Stimulated activated CD4-positive, alpha-beta T cell treated with anti-CD3 and anti-CD28 coated beads, TNF-alpha, amount 100 ng/mL, for 1 hour (primary cell): ENCODE measurements at regions not wholly inside any gene's neighbourhood (a gene's known extent, or its start where the extent isn't known, plus 50 kb on each side); places are given as distances from the start of the nearest gene placed in this dataset.
A peak's percentile ranks its signal among the peaks of the same experiment; 100 is the strongest.

Experiments used
- DNase-seq, 3 donors: peaks; one replicate each; pipeline ENCODE4 v3.0.0-alpha.2; 2020; ENCODE audit warnings: low read depth in 3 of 3, low spot score in 1 of 3

DNA sequence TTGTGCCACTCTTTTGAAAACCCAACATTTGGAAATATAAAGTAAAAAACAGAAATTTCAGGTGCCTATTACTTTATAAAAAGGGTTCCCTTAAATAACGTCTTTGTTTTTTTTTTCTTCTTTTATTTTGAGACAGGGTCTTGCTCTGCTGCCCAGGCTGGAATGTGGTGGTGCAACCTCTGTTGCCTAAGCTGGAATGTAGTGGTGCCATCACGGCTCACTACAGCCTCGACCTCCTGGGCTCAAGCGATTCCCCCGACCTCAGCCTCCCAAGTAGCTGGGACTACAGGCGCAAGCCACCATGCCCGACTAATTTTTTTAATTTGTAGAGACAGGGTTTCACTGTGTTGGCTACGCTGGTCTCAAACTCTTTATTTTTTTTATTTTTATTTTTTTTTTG, 110.2 kb upstream of the HNRNPU start:
- no peak for DNase-seq

DNA sequence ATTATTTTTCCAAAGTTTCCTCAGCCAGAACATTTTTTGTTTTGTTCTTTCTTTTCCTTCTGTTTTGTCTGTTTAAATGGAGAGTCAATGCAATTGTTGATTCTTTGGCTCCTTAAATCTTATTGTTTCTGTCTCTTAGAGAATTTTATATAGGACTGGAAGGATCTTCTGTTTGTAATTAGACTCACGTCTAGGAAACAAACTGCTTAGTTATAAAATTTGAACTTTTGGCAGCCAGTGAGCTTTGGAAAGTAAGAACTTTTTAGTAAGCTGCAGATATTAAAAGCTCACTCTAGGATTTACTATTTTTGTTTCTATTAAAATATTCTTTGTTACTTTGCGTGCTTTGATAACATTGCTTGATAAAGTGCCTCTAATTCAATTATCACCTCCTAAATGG, 109.8 kb upstream of the HNRNPU start:
- no peak for DNase-seq

DNA sequence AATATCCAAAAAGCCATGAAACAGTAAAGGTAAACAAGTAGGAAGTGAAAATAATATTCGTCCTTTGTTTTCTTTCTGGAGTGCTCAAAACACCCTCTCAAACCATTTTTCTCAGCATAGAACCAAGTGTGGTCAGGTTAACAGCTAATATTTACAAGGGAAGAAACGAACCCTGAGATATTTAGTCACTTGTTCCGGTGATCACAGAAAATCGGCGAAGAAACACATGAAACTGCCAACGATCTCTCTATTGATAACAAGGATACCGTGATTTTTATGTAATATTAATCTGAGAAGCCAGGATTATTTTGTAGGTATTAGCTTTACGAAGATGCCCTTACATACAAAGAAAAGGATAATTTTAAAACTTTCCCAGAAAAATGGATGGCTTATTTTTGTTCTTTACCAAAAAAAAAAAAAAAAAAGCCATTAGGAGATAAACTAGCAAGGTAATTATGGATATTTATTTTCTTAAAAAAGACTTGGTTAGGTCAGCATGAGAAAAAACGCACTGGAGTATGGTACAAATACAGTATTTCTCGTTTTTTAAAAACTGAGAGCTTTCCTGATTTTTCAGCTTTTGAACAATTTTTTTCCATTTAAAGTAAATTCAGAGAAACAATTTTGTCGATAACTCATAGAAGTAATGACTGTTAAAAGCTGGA, 107.3 kb upstream of the HNRNPU start:
- no peak for DNase-seq

GRCh38 chr1:244970744-244971551, 106.6 kb upstream of the HNRNPU start:
- DNase-seq: peak; percentile 83 to 88 (median 88)

DNA sequence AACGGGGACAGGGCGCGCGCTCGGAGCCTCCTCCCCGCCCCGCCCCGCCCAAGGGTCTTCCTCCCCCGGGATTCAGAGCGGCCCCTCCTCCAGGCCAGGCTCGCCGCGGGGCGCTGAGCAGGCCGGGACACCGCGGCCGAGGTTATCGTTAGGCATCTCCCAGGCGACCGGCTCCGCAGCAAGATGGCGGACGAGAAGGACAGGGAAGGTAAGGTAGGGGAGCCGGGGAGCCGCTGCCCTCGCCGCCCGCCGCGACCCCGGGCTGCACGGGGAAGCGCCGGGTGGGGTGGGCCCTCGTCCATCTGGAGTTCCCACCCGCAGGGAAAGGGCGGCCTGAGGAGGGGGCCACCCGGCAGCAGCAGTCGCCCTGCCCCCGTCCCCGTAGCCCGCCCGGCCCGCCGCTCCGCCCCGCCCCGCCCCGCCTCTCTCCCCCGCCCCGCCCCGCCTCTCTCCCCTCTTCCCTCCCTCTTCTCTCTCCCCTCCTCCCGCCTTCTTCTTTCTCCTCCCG, 105.9 kb upstream of the HNRNPU start:
- DNase-seq: no peak

- DNase-seq: peak; percentile 20 to 46 (median 25)
Observed at GRCh38 chr1:244969355-244970235, 105.3 kb upstream of the HNRNPU start.

DNA sequence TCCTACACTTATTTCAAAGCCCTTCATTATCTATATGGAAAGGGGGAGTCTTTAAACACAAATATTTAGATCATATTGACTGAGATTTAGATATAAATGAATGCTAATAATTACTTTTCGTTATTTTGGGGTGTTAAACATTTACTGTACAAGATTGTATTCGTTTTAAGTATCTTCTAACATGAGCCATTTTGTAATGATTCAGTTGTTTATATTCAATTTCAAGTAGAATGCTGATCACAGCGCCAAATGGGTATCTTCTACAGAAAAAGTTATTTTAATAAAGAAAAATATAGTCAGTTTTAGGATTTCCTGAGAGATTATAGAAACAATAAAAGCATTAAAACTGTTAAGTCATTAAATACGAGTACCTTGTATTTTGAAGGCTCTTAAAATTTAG, 104.5 kb upstream of the HNRNPU start:
- DNase-seq: no peak

DNA sequence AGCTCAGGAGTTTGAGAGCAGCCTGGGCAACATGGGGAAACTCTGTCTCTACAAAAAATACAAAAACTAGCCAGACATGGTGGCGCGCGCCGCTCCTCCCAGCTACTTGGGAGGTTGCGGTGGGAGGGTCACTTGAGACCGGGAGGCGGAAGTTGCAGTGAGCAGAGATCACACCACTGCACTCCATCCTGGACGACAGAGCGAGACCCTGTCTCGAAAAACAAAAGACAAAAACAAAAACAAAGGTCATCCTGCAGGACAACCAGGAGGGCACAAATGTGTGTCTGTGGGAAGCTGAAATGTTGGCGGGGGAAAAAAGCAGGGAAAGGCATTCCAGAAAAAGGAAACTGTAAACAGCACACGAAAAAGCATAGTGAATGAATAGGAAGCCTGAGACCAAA, 104.1 kb upstream of the HNRNPU start:
- DNase-seq: no peak

DNA sequence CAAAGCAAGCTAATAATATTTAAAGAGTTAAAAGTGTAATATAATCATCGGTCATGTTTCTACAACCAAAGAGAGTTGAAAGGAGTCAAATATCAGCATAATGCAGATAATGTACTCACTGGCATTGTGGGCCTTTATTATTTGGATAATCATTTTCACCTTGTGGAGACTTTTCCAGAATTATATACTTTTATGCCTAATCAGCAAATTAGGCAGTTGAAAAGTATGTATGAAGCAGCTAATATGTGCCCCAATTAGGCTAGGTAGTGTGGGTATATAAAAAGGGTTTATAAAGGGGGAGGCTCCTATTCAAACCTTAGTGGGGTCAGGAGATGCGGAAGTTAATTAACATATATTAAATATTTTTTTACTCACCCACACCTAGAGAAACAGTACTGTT, 102.8 kb upstream of the HNRNPU start:
- no peak for DNase-seq

DNA sequence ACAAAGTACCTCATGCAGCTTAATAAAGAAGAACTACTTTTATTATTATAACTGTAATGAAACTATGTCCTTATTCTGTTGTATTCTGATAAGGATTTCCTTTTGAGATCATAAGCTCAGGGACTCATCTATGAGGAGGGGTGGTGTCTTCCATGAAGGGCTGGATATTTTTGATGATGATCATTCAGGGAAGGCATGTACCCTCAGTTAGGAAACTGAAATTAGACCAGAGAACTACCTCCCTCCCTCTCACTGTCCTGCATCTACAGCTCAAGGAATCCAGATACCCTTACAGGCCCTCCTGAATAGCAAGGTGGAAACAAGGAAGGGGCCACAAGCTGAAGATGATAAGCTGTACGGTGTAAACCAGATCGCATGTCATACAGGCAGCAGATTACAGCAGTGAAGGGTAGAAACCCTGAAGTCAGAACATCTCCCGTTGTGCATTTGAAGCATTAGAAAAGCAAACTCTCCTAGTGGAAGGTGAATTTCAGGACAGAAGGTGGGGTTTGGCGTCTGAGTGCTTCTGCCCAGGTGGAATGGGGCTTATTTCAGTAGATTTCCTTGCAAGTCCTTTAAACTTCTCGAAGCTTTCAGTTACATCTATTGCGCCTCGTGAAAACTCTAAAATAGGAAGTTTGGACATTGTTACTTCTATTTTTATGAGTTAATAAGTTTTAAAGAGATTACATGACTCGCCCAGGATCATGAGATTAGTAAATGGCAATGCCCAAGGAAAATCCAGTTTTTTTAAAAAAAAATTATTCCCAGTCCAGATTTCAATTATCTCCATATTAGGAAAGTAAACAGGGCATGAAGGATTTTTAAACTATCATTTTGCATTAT, 101.1 kb upstream of the HNRNPU start:
- no peak for DNase-seq

DNA sequence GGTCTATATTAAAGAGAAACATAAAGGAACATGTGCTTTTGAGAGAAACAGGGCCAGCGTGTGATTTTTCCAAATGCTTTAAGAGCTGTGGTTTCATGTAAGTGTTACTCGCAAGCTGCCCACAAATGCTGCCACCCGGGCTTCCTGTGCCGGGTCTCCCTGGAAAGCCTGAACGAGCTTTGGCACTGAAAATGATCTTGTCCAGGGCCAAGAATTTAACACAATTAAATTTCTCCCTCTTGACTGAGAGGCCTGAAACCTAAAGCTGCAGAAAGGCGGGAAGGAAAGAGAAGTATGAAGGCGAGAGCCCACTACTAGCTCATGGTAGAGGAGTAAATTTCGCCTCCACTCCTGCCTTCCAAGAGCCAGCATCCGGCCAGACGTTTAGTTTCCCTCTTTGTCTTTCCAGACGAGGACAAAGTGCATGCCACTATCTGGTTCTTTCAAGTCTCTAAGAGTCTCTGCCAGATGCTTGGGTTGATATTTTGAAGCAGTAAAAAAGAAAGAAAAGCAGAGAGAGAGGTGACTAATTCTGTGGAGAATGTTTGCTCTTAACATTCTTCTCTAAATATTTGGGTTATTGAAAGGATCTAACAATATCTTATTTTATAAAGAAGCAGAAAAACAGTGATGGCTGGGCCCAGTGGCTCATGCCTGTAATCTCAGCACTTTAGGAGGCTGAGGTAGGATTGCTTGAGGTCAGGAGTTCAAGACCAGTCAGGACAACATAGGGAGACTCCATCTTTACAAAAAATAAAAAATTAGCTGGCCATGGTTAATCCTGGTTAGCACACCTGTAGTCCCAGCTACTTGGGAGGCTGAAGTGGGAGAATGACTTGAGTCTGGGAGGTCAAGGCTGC, 100.0 kb upstream of the HNRNPU start:
- no peak for DNase-seq

- no peak for DNase-seq
Observed at GRCh38 chr1:244963231-244963826, 99.0 kb upstream of the HNRNPU start.

DNA sequence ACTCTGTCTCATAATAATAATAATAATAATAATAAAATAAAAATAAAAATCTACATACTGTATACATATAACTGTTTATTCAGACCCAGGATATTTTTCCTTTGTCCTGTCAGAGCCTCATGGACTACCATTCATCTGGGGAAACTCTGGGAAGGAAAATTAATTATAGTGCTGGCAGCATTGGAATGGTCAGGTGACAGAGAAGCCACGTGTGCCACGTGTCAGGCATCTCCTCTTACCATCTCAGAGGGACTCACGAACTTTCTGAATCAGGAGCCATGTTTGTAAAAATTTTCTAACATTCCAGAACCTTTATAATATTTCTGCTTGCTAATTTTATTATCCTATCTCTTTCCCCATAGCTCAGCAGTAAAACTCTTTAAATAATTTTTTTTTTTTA, 97.8 kb upstream of the HNRNPU start:
- no peak for DNase-seq

DNA sequence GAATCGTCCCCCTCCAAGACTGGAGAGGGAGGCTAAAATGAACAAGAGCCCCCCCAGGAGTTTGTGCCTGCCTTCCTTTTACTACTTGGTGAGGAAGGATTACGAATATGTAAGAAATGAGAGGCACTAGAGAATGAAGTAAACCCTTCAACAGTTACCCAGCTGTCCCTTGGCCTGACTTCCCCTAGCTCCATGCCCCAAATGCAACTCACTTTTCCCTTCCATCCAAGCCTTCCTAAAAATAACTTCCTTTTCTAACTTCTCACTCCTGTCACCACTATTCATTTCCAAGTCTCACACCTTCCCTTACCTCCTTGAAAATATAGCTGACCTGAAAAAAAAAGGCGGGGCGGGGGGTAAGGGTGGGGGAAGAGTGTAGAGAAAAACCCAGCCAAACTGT, 96.6 kb upstream of the HNRNPU start:
- no peak for DNase-seq

GRCh38 chr1:244958593-244958992, 94.2 kb upstream of the HNRNPU start:
- no peak for DNase-seq

- no peak for DNase-seq
Observed at GRCh38 chr1:244957525-244957924, 93.2 kb upstream of the HNRNPU start.

GRCh38 chr1:244957122-244957521, 92.8 kb upstream of the HNRNPU start:
- DNase-seq: no peak

- no peak for DNase-seq
Observed at GRCh38 chr1:244955661-244956060, 91.3 kb upstream of the HNRNPU start.

DNA sequence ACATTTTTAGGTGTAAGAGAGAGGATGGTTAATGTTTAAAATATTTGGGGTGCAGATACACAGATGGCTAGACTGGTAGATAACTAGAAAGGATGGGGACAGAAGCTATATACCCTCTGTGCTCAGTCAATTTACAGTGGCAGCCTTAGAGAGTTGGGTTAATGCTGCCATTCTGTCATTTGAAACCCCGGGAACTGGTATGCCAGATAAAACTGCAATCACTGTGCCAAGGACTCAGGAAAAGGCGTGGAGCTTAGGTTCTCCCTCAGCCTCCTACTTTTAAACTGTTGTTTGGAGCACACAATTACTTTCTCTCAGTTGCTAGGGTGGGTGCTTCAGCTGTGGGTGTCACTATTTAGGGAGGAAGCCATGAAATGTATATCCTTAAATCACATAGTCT, 90.0 kb upstream of the HNRNPU start:
- no peak for DNase-seq
